ENCODE measurements at regions not wholly inside any gene's neighbourhood (a gene's known extent, or its start where the extent isn't known, plus 50 kb on each side); places are given as distances from the start of the nearest gene placed in this dataset.

DNA sequence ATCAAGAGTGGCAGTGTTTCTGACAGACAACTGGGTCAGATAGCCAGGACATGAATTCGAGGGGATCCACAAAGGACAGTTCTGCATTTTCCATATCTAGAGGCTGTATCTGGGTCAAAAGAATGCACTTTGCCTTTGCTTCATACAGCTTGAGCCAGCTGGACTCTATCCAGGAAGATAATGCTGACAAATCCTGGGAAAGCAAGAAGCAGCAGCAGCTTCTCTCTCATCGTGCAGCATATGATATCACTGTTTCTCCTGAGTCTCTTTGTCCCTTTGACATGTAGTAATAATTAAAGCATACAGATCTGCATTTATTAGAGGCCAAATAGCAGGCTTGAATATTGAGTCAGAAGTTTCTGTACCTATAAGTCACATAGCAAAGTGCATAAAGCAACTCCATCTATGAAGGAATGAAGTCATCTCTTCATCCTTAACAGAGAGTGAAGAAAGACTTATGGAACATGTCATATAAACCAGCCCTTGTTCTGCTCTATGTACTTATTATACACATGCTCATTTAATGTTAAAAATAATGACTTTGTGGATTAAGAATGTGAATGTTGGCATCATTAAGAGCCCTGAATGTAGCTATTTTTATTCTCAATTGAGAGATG is 236.8 kb upstream of the GBE1 start:
- WGBS (ENCODE audit: missing lambda C conversion rate): 0% methylated on average over 2 of the region's 2 CpGs
- DNase-seq (ENCODE audit: low read depth in 1 of 2, low spot score in 1 of 2): no peak
- no peak for FAIRE-seq
- POLR2A ChIA-PET: no interaction called here
- H3K4me1 ChIP-seq: no peaks in the 10 kb centered on the region
- no peak overlapping the region for H3K27ac ChIP-seq
- CTCF ChIA-PET: no interaction called here
- H3K4me3 ChIP-seq: no peak overlapping the region
- no peaks in the 10 kb centered on the region for H3K9me3 ChIP-seq
- H3K4me2 ChIP-seq: no peak overlapping the region
- no peak for ATAC-seq
- TF ChIP-seq, protein P1, sequence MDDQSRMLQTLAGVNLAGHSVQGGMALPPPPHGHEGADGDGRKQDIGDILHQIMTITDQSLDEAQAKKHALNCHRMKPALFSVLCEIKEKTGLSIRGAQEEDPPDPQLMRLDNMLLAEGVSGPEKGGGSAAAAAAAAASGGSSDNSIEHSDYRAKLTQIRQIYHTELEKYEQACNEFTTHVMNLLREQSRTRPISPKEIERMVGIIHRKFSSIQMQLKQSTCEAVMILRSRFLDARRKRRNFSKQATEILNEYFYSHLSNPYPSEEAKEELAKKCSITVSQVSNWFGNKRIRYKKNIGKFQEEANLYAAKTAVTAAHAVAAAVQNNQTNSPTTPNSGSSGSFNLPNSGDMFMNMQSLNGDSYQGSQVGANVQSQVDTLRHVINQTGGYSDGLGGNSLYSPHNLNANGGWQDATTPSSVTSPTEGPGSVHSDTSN (IDR thresholded peaks at IDR 0.05): no peak
- TF ChIP-seq NR3C1 (IDR thresholded peaks at IDR 0.05): no peak
- no peak for TF ChIP-seq GATA3 (IDR thresholded peaks at IDR 0.05; ENCODE audit: borderline replicate concordance)
- no peak for TF ChIP-seq FOSB (CRISPR knock-in tag; IDR thresholded peaks at IDR 0.05)
- TF ChIP-seq ESRRA (IDR thresholded peaks at IDR 0.05; ENCODE audit: borderline replicate concordance, low read length): no peak
- no peak for TF ChIP-seq SREBF2 (IDR thresholded peaks at IDR 0.05)
- no peak for TF ChIP-seq POLR2A (IDR thresholded peaks at IDR 0.05; ENCODE audit: low read length)

DNA sequence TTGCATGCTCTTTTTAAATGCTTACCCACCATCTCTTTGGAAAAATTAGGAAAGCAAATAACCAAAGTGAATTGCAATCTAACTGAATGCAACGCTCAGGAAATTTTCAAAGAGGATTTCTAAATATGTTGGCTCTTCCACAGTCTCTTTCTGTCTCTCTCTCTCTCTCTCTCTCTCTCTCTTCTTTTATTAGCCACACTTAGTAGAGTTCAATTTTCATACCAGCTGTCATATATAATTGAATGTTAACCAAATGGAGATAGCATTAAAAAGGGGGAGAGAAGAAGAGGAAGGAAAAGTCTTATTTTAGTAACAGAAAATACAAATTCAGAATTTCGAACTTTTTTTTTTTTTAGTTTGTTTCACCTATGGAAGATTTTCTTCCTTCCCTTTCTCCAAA is 235.9 kb upstream of the GBE1 start:
- no peak for ATAC-seq
- no peak for FAIRE-seq
- TF ChIP-seq HOXB5 (CRISPR knock-in tag; IDR thresholded peaks at IDR 0.05) (no peak), POLR2A (IDR thresholded peaks at IDR 0.05; ENCODE audit: low read length) (no peak), FOSL2 (IDR thresholded peaks at IDR 0.05) (no peak), FOSL2 (CRISPR knock-in tag; IDR thresholded peaks at IDR 0.05) (no peak), EHMT2 (IDR thresholded peaks at IDR 0.05; ENCODE audit: low read depth) (no peak), ZC3H11A (IDR thresholded peaks at IDR 0.05) (no peak), HDAC2 (IDR thresholded peaks at IDR 0.05) (no peak), PHF8 (IDR thresholded peaks at IDR 0.05; ENCODE audit: borderline replicate concordance, low read depth) (no peak), EP300 (IDR thresholded peaks at IDR 0.05) (no peak)
- TF ChIP-seq, protein P2, sequence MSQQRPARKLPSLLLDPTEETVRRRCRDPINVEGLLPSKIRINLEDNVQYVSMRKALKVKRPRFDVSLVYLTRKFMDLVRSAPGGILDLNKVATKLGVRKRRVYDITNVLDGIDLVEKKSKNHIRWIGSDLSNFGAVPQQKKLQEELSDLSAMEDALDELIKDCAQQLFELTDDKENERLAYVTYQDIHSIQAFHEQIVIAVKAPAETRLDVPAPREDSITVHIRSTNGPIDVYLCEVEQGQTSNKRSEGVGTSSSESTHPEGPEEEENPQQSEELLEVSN (IDR thresholded peaks at IDR 0.05; ENCODE audit: borderline replicate concordance, low read depth): no peak
- TF ChIP-seq, protein P3, sequence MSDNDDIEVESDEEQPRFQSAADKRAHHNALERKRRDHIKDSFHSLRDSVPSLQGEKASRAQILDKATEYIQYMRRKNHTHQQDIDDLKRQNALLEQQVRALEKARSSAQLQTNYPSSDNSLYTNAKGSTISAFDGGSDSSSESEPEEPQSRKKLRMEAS (IDR thresholded peaks at IDR 0.05): no peak
- TF ChIP-seq, protein P4, sequence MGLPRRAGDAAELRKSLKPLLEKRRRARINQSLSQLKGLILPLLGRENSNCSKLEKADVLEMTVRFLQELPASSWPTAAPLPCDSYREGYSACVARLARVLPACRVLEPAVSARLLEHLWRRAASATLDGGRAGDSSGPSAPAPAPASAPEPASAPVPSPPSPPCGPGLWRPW (IDR thresholded peaks at IDR 0.05): no peak
- TF ChIP-seq, protein P1 (IDR thresholded peaks at IDR 0.05): no peak
- CTCF ChIA-PET: interaction anchor here (0.6 kb wide), 1 partner anchor 39 kb away, joined by 3 read pairs; no protein-coding TSS in a partner anchor
- POLR2A ChIA-PET: no interaction called here
- 20% methylated on average over 2 of the region's 2 CpGs for WGBS (ENCODE audit: missing lambda C conversion rate)
- no peaks in the 10 kb centered on the region for H3K9me3 ChIP-seq
- H3K4me1 ChIP-seq: no peaks in the 10 kb centered on the region
- no peak overlapping the region for H3K4me2 ChIP-seq
- no peak overlapping the region for H3K27ac ChIP-seq
- no peak overlapping the region for H3K4me3 ChIP-seq
- DNase-seq (ENCODE audit: low read depth in 1 of 2, low spot score in 1 of 2): no peak

DNA sequence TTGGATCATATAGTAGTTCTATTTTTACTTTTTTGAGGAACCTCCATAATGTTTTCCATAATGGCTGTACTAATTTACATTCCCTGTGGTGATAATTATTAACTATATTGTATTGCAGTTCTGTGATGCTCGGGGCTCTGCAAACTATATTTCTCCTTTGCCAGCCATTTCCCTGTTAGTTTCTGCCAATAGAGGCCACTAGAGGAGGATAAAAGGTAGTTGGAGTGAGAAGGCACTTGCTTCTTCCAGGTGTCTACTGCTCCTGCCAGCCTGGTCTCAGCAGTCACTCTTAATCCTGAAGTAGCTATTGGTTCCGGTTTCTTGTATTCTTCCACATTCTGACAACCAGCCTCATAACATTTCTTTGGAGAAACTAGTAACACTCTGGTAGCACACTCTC is 233.9 kb upstream of the GBE1 start:
- no peak overlapping the region for H3K27ac ChIP-seq
- peak in 1 of 2 experiments; percentile 34; a peak in 1 of 6 replicates for ATAC-seq
- TF ChIP-seq RAD21 (conservative IDR thresholded peaks at IDR 0.05 in 1 of 2, IDR thresholded peaks at IDR 0.05 in 1 of 2): 0 out of 5 replicates have a peak, but pooled peaks of 1 of the 2 experiments have one; percentile 9
- TF ChIP-seq, protein P5, sequence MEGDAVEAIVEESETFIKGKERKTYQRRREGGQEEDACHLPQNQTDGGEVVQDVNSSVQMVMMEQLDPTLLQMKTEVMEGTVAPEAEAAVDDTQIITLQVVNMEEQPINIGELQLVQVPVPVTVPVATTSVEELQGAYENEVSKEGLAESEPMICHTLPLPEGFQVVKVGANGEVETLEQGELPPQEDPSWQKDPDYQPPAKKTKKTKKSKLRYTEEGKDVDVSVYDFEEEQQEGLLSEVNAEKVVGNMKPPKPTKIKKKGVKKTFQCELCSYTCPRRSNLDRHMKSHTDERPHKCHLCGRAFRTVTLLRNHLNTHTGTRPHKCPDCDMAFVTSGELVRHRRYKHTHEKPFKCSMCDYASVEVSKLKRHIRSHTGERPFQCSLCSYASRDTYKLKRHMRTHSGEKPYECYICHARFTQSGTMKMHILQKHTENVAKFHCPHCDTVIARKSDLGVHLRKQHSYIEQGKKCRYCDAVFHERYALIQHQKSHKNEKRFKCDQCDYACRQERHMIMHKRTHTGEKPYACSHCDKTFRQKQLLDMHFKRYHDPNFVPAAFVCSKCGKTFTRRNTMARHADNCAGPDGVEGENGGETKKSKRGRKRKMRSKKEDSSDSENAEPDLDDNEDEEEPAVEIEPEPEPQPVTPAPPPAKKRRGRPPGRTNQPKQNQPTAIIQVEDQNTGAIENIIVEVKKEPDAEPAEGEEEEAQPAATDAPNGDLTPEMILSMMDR (IDR thresholded peaks at IDR 0.05): no peak
- DNase-seq (ENCODE audit: low read depth in 1 of 2, low spot score in 1 of 2): peak in 1 of 2 experiments; percentile 3
- ChIA-PET POLR2A (no interaction called here), CTCF (interaction anchor here (1.0 kb wide), 1 partner anchor 137 kb away, joined by 4 read pairs; no protein-coding TSS in a partner anchor)
- H3K4me1 ChIP-seq: no peaks in the 10 kb centered on the region
- no peak overlapping the region for H3K4me3 ChIP-seq
- no peaks in the 10 kb centered on the region for H3K9me3 ChIP-seq
- H3K4me2 ChIP-seq: no peak overlapping the region
- no peak for FAIRE-seq
- WGBS (ENCODE audit: missing lambda C conversion rate): 36% methylated on average over 2 of the region's 2 CpGs
